CD4-positive, alpha-beta T cell treated with Interleukin-15 for 4 hours (primary cell): ENCODE measurements at regions not wholly inside any gene's neighbourhood (a gene's known extent, or its start where the extent isn't known, plus 50 kb on each side); places are given as distances from the start of the nearest gene placed in this dataset.
"Not testable (repeated sequence)": the region's sequence is repeated elsewhere in the genome, so short reads cannot be mapped to it uniquely, and the experiment has no call there.

ENCODE experiments used
- DNase-seq: peaks from one replicate; pipeline ENCODE4 v3.0.0-alpha.2; 2020; ENCODE audit warnings: low spot score

- no peak for DNase-seq
These were observed 126.2 kb downstream of the HNRNPD start for GRCh38 chr4:82247629-82248028.

DNA sequence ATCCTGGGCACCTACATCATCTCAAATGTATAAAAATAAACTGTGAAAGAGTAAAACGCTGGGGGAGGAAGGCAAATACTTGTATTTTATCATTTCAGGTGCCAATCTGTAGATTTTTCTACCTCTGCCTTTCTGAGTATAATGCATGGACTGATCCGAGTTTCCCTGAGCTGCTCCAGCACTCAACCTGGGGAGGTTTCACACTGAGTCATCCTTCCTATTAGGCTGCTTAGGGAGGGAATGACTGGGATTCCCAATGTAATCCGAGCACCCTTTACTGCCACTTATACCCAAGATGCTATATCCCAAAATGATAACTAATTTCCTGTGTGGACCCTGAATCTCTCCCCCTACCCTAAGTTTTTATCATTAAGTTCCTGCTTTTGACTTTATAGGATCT is 126.6 kb downstream of the HNRNPD start:
- DNase-seq = no peak

DNA sequence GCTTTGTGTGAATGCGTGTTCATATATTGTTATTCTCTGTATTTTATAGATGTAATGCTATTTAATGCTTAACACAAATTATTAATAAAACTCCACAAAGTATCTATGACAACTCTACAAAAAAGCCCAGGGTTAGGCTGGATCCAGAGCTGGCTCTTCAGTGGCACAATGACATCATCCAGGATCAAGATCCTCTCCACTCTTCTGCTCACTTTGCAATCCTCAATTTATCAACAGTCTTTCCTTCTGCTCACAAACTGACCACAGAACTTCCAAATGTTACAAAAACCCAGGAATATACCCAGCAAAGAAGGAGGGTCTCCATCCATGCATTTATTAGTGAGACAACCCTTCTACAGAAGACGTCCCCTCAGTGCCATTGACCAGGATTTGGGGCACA is 132.3 kb downstream of the HNRNPD start:
- DNase-seq = no peak

GRCh38 chr4:82240410-82240809 is 133.4 kb downstream of the HNRNPD start:
- DNase-seq = no peak

DNA sequence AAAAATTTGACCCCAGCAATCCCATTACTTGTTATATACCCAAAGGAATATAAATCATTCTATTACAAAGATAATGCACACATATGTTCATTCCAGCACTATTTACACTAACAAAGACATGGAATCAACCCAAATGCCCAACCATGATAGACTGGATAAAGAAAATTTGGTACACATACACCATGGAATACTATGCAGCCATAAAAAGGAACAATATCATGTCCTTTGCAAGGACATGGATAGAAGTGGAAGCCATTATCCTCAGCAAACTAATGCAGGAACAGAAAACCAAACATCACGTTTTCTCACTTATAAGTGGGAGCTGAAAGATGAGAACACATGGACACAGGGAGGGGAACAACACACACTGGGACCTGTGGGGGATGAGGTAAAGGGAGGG is 136.6 kb downstream of the HNRNPD start:
- DNase-seq = not testable (repeated sequence)

DNA sequence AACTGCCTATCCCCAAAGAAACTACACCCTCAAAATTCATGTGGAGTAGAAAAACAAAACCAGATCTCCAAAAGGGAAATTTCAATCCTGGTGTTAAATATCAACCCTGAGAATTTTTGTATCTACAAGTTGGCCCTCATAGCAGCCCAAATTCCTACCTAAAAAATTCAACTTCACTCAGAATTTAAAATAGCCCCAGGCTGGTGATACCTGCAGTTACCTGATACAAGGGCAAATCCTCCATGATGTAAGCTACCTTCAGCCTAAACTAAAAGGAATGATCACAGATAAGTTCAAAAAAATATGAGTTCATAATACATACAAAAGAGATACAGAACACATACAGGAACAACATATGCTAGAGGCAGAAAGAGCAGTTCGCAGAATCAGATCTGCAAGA is 138.4 kb downstream of the HNRNPD start:
- DNase-seq = no peak

DNA sequence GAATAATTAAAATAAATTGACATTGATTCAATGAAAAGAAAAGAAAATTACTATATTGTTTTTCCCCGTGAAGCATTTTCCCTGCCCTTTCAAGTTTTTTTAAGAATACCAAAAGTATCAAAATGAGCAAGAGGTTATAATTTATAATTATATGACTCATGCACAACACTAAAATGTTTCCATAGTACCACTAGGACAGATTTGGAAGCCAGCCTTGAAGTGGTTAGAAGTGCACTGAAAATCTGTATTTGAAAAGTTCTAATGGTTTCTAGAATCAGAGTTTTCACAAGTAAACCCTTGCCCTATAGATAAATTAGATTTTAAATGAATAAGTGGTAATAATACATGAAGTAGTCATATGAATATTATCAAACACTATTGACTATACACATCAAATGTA is 140.9 kb downstream of the HNRNPD start:
- no peak for DNase-seq

DNA sequence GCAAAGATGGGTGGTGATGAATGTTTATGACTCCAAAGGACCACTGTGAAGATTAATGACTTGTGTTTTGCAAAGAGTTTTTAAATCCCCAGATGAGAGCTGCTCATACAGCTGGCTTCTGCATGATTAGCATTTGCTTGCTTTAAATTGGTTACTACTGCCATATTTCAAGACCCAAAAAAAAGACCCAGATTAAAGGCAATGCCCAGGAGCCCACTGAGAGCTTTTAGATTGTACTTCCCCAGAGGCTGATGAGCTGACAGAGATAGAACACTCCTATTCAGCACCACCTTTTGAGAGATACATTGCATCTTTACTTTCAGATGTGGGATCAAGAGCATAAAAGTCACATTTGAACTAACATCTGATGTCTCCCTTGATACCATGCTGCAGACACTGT is 142.0 kb downstream of the HNRNPD start:
- no peak for DNase-seq

DNA sequence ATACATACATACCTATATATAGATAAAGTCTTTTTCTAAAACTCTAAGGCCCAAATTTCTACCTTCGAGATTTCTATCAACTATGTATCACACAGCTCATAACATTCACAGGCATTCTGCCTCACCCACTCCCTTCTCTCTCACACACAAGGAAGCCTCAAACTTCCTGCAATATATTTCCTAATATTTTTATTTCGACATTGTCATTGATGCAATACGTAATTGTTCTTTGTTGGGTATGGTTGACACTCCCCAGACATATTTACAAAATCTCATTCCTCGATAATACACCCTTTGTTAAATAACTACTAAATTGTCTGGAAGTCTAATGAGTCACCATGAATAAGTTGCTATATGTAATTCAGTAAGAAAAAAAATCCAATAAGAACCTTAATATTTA is 143.5 kb downstream of the HNRNPD start:
- no peak for DNase-seq

DNA sequence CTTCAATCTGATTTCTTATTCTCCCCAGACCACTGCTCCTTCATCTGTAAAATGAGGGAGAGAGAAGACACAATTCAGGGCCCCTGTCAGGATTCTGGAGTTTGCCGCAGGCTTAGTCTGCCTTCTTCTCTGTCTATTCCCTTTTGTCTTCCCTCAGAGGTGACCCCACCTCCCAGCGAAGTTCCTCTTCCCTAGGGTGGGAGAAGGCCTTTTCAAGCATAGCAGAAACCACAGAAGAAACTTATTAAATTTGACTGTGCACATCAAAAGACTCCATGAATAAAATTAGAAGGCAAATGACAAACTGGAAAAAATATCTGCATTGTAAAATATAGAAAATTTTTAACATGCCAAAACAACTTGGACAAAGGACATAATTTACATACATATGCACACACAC is 148.8 kb downstream of the HNRNPD start:
- DNase-seq = no peak

GRCh38 chr4:82223715-82224114 is 150.1 kb downstream of the HNRNPD start:
- DNase-seq = peak; percentile 8

DNA sequence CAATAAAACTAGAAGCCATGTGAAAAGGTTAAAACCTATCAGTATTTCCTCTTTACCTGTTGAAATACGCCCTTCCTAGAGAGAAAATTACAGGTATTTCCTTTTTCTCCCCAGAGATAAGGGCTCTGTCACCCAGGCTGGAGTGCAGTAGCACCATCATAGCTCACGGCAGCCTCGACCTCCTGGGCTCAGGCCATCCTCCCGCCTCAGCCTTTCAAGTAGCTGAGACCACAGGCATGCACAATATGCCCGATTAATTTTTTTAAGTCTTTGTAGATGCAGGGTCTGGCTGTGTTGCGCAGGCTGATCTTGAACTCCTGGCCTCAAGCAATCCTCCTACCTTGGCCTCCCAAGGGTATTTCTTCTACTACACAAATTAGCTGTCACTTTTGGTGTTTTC is 154.4 kb downstream of the HNRNPD start:
- DNase-seq = no peak

DNA sequence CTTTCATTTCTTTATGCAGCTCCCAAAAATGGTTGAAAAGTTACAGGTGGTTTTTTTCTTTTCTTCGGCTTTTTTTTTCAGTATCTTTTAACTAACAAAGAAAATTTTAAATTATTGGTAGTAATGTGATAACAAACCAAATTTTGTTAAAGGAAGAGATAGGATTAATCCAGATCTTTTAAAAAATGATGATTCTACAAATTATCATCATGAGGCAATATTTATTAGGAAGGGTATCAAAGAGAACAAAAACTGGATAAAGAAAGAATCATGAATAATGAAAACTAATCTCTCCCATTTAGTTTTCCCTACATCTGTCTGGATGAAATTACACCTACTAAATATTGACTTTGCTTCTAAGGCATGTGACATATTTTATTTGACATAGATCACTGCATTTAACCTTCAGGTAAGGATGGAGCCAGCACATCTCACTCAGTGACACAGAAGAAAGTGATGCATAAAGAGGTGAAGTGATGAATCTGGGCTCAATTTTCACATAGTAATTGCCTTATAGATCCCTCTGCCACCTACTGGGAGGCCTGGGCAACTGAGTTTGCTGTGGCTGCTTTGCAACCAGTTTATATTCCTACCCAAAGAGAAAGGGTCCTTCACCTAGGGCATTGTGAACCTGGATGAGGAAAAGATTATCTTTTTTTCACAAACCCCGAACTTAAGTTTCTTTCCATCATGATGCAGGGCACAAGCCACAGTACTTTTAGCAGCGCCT is 155.6 kb downstream of the HNRNPD start:
- peak; percentile 10 for DNase-seq

GRCh38 chr4:82216219-82216618 is 157.6 kb downstream of the HNRNPD start:
- no peak for DNase-seq

GRCh38 chr4:82215800-82216199 is 158.0 kb downstream of the HNRNPD start:
- no peak for DNase-seq

- DNase-seq = no peak
These were observed 158.8 kb downstream of the HNRNPD start for GRCh38 chr4:82215039-82215438.

- peak; percentile 45 for DNase-seq
These were observed 160.0 kb downstream of the HNRNPD start for GRCh38 chr4:82213485-82214417.

- DNase-seq = peak; percentile 40
These were observed 171.8 kb downstream of the HNRNPD start for GRCh38 chr4:82201805-82202641.

GRCh38 chr4:82201303-82201702 is 172.5 kb downstream of the HNRNPD start:
- DNase-seq = no peak

DNA sequence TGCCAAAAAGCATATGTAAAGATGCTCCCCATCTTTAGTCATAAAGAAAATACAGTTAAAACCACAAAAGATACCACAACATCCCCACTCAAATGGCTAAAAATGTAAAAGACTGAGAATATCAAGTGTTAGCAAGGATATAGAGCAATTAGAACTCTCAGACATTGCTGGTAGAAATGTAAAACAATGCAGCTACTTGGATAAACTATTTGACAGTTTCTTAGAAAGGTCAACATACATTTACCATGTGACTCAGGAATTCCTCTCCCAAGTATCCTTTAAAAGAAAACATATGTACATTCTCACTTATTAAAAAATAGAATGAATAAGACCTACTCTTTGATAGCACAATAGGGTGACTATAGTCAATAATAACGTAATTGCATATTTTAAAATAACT is 173.7 kb downstream of the HNRNPD start:
- no peak for DNase-seq

GRCh38 chr4:82194329-82194728 is 179.5 kb downstream of the HNRNPD start:
- no peak for DNase-seq

DNA sequence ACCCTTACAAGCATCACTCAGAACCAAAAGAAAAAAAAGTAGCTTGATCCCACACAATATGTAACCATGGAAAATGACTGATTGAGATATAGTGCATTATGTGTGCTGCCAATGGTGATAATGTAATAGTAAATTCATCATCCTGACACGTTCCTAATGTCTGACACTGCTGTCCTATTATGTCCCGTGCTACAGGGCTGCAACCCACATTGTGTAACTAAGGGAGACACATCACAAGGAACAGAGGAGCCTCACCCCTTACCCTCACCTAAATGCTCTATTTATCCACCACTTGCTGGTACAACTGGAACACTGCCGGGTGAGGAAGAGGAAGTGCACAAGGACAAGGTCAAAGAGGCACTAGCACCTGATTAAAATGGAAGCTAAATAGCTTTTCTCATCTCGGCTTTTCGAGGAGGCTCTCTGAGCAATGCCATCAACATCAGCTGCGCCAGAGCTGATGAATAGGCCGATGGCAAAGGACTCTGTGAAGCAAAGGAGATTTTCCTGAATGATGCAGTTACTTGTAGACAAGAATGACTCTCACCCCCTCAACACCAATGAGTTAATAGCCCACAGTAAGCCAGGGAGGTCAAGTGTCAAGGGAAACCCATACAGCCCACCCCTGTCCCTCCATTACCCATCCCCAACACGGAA is 181.6 kb downstream of the HNRNPD start:
- no peak for DNase-seq
